NB4 (cell line): ENCODE measurements at regions not wholly inside any gene's neighbourhood (a gene's known extent, or its start where the extent isn't known, plus 50 kb on each side); places are given as distances from the start of the nearest gene placed in this dataset.

Experiments used
- DNase-seq: peaks from one replicate; pipeline ENCODE4 v3.0.0; 2010; ENCODE audit warnings: low read depth
- H3K4me3 ChIP-seq: one replicate; pipeline ENCODE4 v1.5.1; 2011; ENCODE audit warnings: mild to moderate bottlenecking, low read depth, low read length, moderate library complexity
- CTCF ChIP-seq: IDR thresholded peaks from one replicate; pipeline ENCODE4 v1.5.1; 2012; ENCODE audit warnings: low read depth, low read length
- MAX ChIP-seq: IDR thresholded peaks from 2 replicates; pipeline ENCODE4 v1.6.1; 2011; ENCODE audit warnings: low read depth, low read length
- MYC ChIP-seq: IDR thresholded peaks from 2 replicates; pipeline ENCODE4 v1.6.1; 2011; ENCODE audit warnings: low read depth, low read length
- POLR2A ChIP-seq: IDR thresholded peaks from 2 replicates; pipeline ENCODE4 v1.6.1; 2011; ENCODE audit warnings: mild to moderate bottlenecking; ENCODE audit not compliant: insufficient read length; ENCODE audit errors: extremely low read depth

GRCh38 chr15:95138604-95139270 lies 907.4 kb downstream of the MCTP2 start:
- DNase-seq, result no peak
- no peak overlapping the region for H3K4me3 ChIP-seq
- TF ChIP-seq MYC (no peak), POLR2A (no peak), MAX (no peak), CTCF (no peak)

- DNase-seq, result no peak
- H3K4me3 ChIP-seq, result no peak overlapping the region
- TF ChIP-seq CTCF (no peak), MYC (no peak)
Measured at GRCh38 chr15:95141486-95141885, 910.1 kb downstream of the MCTP2 start.

GRCh38 chr15:95142531-95142930 lies 911.2 kb downstream of the MCTP2 start:
- no peak overlapping the region for H3K4me3 ChIP-seq
- DNase-seq, result no peak
- TF ChIP-seq MYC (no peak), MAX (no peak), CTCF (no peak), POLR2A (no peak)

GRCh38 chr15:95146481-95146880 lies 915.1 kb downstream of the MCTP2 start:
- TF ChIP-seq MYC (no peak), CTCF (no peak), POLR2A (no peak), MAX (no peak)
- no peak for DNase-seq
- H3K4me3 ChIP-seq, result no peak overlapping the region

- no peak for TF ChIP-seq POLR2A
- no peak for TF ChIP-seq CTCF
- no peak for TF ChIP-seq MYC
- no peak for DNase-seq
- no peak overlapping the region for H3K4me3 ChIP-seq
Measured at GRCh38 chr15:95148183-95148582, 916.8 kb downstream of the MCTP2 start.

GRCh38 chr15:95149036-95149435 lies 917.7 kb downstream of the MCTP2 start:
- TF ChIP-seq POLR2A, result no peak
- no peak for TF ChIP-seq MAX
- no peak for TF ChIP-seq MYC
- no peak for TF ChIP-seq CTCF
- H3K4me3 ChIP-seq, result no peak overlapping the region
- DNase-seq, result no peak
